ENCODE measurements at regions not wholly inside any gene's neighbourhood (a gene's known extent, or its start where the extent isn't known, plus 50 kb on each side); places are given as distances from the start of the nearest gene placed in this dataset.

DNA sequence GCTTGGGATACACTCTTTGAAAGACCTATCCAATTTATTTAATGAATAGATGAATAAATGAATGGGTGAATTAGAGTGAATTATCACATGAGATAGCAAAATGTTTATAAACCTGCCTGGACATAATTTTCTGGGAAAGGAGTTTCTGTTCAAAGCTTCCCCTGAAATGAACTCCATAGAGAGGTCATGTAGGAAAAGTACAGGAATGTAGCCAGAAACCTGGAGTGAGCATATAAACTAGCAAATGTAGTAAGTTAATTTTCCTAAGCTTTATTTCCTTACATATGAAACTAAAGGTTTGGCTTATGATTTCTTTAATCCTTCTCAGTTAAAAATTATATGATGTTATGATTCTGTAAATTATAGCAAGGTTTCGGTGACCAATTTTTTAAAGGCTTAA is 380.3 kb upstream of the RSPO3 start (continued):
- TF ChIP-seq KLF1 (tag by site-specific recombination; IDR thresholded peaks at IDR 0.05): no peak
- no peak for TF ChIP-seq EGR2 (tag by site-specific recombination; IDR thresholded peaks at IDR 0.05; ENCODE audit: low read depth)
- TF ChIP-seq PATZ1 (tag by site-specific recombination; IDR thresholded peaks at IDR 0.05): no peak
- TF ChIP-seq ZNF558 (tag by site-specific recombination; IDR thresholded peaks at IDR 0.05): no peak
- no peak for TF ChIP-seq PRDM6 (tag by site-specific recombination; IDR thresholded peaks at IDR 0.05)
- TF ChIP-seq, protein P1, sequence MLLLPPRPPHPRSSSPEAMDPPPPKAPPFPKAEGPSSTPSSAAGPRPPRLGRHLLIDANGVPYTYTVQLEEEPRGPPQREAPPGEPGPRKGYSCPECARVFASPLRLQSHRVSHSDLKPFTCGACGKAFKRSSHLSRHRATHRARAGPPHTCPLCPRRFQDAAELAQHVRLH (tag by site-specific recombination; IDR thresholded peaks at IDR 0.05): no peak
- TF ChIP-seq ZNF274 (IDR thresholded peaks at IDR 0.05; ENCODE audit: low read length): no peak
- TF ChIP-seq ZNF274 (tag by site-specific recombination; IDR thresholded peaks at IDR 0.05; ENCODE audit: borderline replicate concordance): no peak
- TF ChIP-seq ZSCAN23 (tag by site-specific recombination; IDR thresholded peaks at IDR 0.05): no peak
- no peak for TF ChIP-seq ZNF398 (tag by site-specific recombination; IDR thresholded peaks at IDR 0.05)

GRCh38 chr6:126738641-126739040 is 379.8 kb upstream of the RSPO3 start:
- Histone ChIP-seq H3K4me1 (ENCODE audit: control insufficient read depth, insufficient read depth, low read length) (no peaks in the 10 kb centered on the region), H3K27ac (ENCODE audit: extremely low read depth, low read depth, low read length) (no peak overlapping the region), H3K4me3 (ENCODE audit: low read depth, low read length) (no peak overlapping the region), H3K9me3 (ENCODE audit: control insufficient read depth, insufficient read depth, low read depth, low read length) (no peaks in the 10 kb centered on the region), H3K36me3 (ENCODE audit: control insufficient read depth in 2 of 2, insufficient read depth in 1 of 2, low read length in 2 of 2) (no peaks in the 10 kb centered on the region)
- ChIA-PET CTCF (interaction anchor here (1.2 kb wide), 1 partner anchor 23 kb away, joined by 3 read pairs; no protein-coding TSS in a partner anchor), POLR2A (no interaction called here)
- no peak for TF ChIP-seq ZNF37A (tag by site-specific recombination; IDR thresholded peaks at IDR 0.05)
- TF ChIP-seq ZNF600 (tag by site-specific recombination; IDR thresholded peaks at IDR 0.05): no peak
- TF ChIP-seq, protein P2, sequence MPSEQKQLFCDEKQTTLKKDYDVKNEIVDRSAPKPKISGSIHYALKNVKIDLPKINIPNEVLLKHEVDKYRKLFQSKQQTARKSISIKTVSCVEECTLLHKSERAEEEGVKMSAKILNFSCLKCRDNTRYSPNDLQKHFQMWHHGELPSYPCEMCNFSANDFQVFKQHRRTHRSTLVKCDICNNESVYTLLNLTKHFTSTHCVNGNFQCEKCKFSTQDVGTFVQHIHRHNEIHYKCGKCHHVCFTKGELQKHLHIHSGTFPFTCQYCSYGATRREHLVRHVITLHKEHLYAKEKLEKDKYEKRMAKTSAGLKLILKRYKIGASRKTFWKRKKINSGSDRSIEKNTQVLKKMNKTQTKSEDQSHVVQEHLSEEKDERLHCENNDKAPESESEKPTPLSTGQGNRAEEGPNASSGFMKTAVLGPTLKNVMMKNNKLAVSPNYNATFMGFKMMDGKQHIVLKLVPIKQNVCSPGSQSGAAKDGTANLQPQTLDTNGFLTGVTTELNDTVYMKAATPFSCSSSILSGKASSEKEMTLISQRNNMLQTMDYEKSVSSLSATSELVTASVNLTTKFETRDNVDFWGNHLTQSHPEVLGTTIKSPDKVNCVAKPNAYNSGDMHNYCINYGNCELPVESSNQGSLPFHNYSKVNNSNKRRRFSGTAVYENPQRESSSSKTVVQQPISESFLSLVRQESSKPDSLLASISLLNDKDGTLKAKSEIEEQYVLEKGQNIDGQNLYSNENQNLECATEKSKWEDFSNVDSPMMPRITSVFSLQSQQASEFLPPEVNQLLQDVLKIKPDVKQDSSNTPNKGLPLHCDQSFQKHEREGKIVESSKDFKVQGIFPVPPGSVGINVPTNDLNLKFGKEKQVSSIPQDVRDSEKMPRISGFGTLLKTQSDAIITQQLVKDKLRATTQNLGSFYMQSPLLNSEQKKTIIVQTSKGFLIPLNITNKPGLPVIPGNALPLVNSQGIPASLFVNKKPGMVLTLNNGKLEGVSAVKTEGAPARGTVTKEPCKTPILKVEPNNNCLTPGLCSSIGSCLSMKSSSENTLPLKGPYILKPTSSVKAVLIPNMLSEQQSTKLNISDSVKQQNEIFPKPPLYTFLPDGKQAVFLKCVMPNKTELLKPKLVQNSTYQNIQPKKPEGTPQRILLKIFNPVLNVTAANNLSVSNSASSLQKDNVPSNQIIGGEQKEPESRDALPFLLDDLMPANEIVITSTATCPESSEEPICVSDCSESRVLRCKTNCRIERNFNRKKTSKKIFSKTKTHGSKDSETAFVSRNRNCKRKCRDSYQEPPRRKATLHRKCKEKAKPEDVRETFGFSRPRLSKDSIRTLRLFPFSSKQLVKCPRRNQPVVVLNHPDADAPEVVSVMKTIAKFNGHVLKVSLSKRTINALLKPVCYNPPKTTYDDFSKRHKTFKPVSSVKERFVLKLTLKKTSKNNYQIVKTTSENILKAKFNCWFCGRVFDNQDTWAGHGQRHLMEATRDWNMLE (tag by site-specific recombination; conservative IDR thresholded peaks at IDR 0.05; ENCODE audit: low read depth): no peak
- TF ChIP-seq ZEB2 (tag by site-specific recombination; IDR thresholded peaks at IDR 0.05): no peak
- no peak for TF ChIP-seq ZNF112 (tag by site-specific recombination; IDR thresholded peaks at IDR 0.05)
- no peak for TF ChIP-seq ZNF266 (tag by site-specific recombination; IDR thresholded peaks at IDR 0.05; ENCODE audit: low read depth)
- no peak for TF ChIP-seq ZNF692 (tag by site-specific recombination; IDR thresholded peaks at IDR 0.05)
- no peak for TF ChIP-seq ZNF837 (tag by site-specific recombination; IDR thresholded peaks at IDR 0.05)
- no peak for TF ChIP-seq ZNF596 (tag by site-specific recombination; IDR thresholded peaks at IDR 0.05)
- no peak for TF ChIP-seq ZNF416 (tag by site-specific recombination; IDR thresholded peaks at IDR 0.05)
- no peak for TF ChIP-seq HOXD13 (CRISPR knock-in tag; IDR thresholded peaks at IDR 0.05; ENCODE audit: borderline replicate concordance)
- TF ChIP-seq ZNF426 (tag by site-specific recombination; IDR thresholded peaks at IDR 0.05): no peak
- TF ChIP-seq ZXDB (tag by site-specific recombination; IDR thresholded peaks at IDR 0.05): no peak
- TF ChIP-seq ZNF791 (tag by site-specific recombination; IDR thresholded peaks at IDR 0.05): no peak
- TF ChIP-seq ZNF423 (tag by site-specific recombination; IDR thresholded peaks at IDR 0.05): no peak
- no peak for TF ChIP-seq ZNF560 (tag by site-specific recombination; IDR thresholded peaks at IDR 0.05; ENCODE audit: borderline replicate concordance)
- no peak for TF ChIP-seq WT1 (tag by site-specific recombination; IDR thresholded peaks at IDR 0.05)

Measured in HEK293 (cell line).